Neuronal stem cell (in vitro differentiated cells): ENCODE measurements at regions not wholly inside any gene's neighbourhood (a gene's known extent, or its start where the extent isn't known, plus 50 kb on each side); places are given as distances from the start of the nearest gene placed in this dataset.

Experiments used
- DNase-seq: peaks from one replicate; pipeline ENCODE4 v3.0.0-alpha.2; 2013; ENCODE audit warnings: low spot score
- H2AFZ ChIP-seq: one replicate; pipeline ENCODE4 v1.6.1; 2013; ENCODE audit warnings: mild to moderate bottlenecking, low read length, inconsistent platforms
- H2AK5ac ChIP-seq: 2 replicates; pipeline ENCODE4 v1.6.1; 2013; ENCODE audit warnings: low read depth, mild to moderate bottlenecking, inconsistent platforms, low read length, moderate library complexity, mixed read lengths
- H2BK120ac ChIP-seq: 2 replicates; pipeline ENCODE4 v1.6.1; 2013; ENCODE audit warnings: low read depth, mild to moderate bottlenecking, inconsistent platforms, low read length, moderate library complexity, mixed read lengths
- H2BK12ac ChIP-seq: one replicate; pipeline ENCODE4 v1.6.1; 2013; ENCODE audit warnings: low read length, inconsistent platforms
- H2BK15ac ChIP-seq: 2 replicates; pipeline ENCODE4 v1.6.1; 2013; ENCODE audit warnings: mild to moderate bottlenecking, low read length, inconsistent platforms, mixed read lengths
- H2BK5ac ChIP-seq: one replicate; pipeline ENCODE4 v1.6.1; 2013; ENCODE audit warnings: inconsistent platforms, mild to moderate bottlenecking, low read length, moderate library complexity
- H3K14ac ChIP-seq: one replicate; pipeline ENCODE4 v1.6.1; 2013; ENCODE audit warnings: low read length, inconsistent platforms
- H3K18ac ChIP-seq: 2 replicates; pipeline ENCODE4 v1.6.1; 2013; ENCODE audit warnings: low read length, inconsistent platforms
- H3K23ac ChIP-seq: 2 replicates; pipeline ENCODE4 v1.6.1; 2013; ENCODE audit warnings: low read depth, mild to moderate bottlenecking, mixed read lengths, low read length, inconsistent platforms; ENCODE audit not compliant: poor library complexity
- H3K27ac ChIP-seq: replicated peaks from 3 replicates; pipeline ENCODE4 v1.5.1; 2013; ENCODE audit warnings: low read length, inconsistent platforms
- H3K27me3 ChIP-seq, 3 experiments: 2 replicates each; pipeline ENCODE4 v1.6.1; 2013; ENCODE audit warnings: low read length in 3 of 3, mild to moderate bottlenecking in 2 of 3, inconsistent platforms in 1 of 3, low read depth in 1 of 3, mixed read lengths in 1 of 3, moderate library complexity in 1 of 3; ENCODE audit not compliant: control insufficient read depth in 3 of 3, insufficient read depth in 3 of 3
- H3K36me3 ChIP-seq, 2 donors: replicated peaks in 1 of 2; 2 replicates each; pipeline ENCODE4 v1.6.1; 2013; ENCODE audit warnings: low read length in 2 of 2; ENCODE audit not compliant: control insufficient read depth in 2 of 2, insufficient read depth in 2 of 2
- H3K4ac ChIP-seq: 2 replicates; pipeline ENCODE4 v1.6.1; 2013; ENCODE audit warnings: inconsistent platforms, mild to moderate bottlenecking, low read length, moderate library complexity
- H3K4me1 ChIP-seq, 2 donors: 1 replicate in 1 of 2; 2 replicates in 1 of 2; pipeline ENCODE4 v1.6.1; 2013; ENCODE audit warnings: low read length in 2 of 2, low read depth in 1 of 2; ENCODE audit not compliant: control insufficient read depth in 2 of 2, insufficient read depth in 1 of 2
- H3K4me2 ChIP-seq: one replicate; pipeline ENCODE4 v1.6.1; 2013; ENCODE audit warnings: mild to moderate bottlenecking, low read length, inconsistent platforms; ENCODE audit not compliant: insufficient read depth, poor library complexity, severe bottlenecking
- H3K4me3 ChIP-seq, 2 donors: 2 replicates each; pipeline ENCODE4 v1.5.1; 2013; ENCODE audit warnings: low read length in 2 of 2, mild to moderate bottlenecking in 2 of 2, inconsistent platforms in 1 of 2, moderate library complexity in 1 of 2
- H3K79me1 ChIP-seq: one replicate; pipeline ENCODE4 v1.6.1; 2013; ENCODE audit warnings: low read depth, mild to moderate bottlenecking, inconsistent platforms, low read length, moderate library complexity
- H3K9ac ChIP-seq: one replicate; pipeline ENCODE4 v1.6.1; 2013; ENCODE audit warnings: mild to moderate bottlenecking, low read depth, low read length, inconsistent platforms; ENCODE audit not compliant: poor library complexity
- H3K9me3 ChIP-seq, 2 donors: replicated peaks in 1 of 2; 2 replicates each; pipeline versions ENCODE3 to v1.6.1; 2013; ENCODE audit warnings: low read length in 2 of 2, mild to moderate bottlenecking in 2 of 2, inconsistent platforms in 1 of 2, low read depth in 1 of 2, mixed read lengths in 1 of 2, moderate library complexity in 1 of 2; ENCODE audit not compliant: control insufficient read depth in 2 of 2, insufficient read depth in 1 of 2
- H4K8ac ChIP-seq: one replicate; pipeline ENCODE4 v1.6.1; 2013; ENCODE audit warnings: low read depth, mild to moderate bottlenecking, inconsistent platforms, low read length, moderate library complexity
- H4K91ac ChIP-seq: one replicate; pipeline ENCODE4 v1.6.1; 2013; ENCODE audit warnings: low read length, low read depth, mild to moderate bottlenecking, inconsistent platforms; ENCODE audit not compliant: poor library complexity
- WGBS, 2 donors: extraction: QIAGEN DNeasy Blood & Tissue Kit; methylation state at CpG; one replicate each; pipeline ENCODE4 v1.1.7; 2013; ENCODE audit warnings: missing lambda C conversion rate in 2 of 2, mixed read lengths in 1 of 2; ENCODE audit not compliant: insufficient read length in 2 of 2, insufficient replicate concordance in 1 of 2; ENCODE audit errors: extremely low coverage in 2 of 2; 5-methylcytosine and 5-hydroxymethylcytosine counted together

- Histone ChIP-seq H3K4ac (no peak overlapping the region), H4K91ac (no peak overlapping the region), H3K9ac (no peak overlapping the region), H4K8ac (no peak overlapping the region), H2BK5ac (no peak overlapping the region), H3K27me3 (no peaks in the 10 kb centered on the region), H2BK120ac (no peak overlapping the region), H3K4me2 (no peak overlapping the region), H3K4me1 (no peaks in the 10 kb centered on the region), H3K79me1 (no peaks in the 10 kb centered on the region), H2AK5ac (no peak overlapping the region), H3K36me3 (no peaks in the 10 kb centered on the region), H2AFZ (no peak overlapping the region), H3K9me3 (no peaks in the 10 kb centered on the region), H2BK12ac (no peak overlapping the region), H3K14ac (no peak overlapping the region), H3K27ac (no peak overlapping the region), H2BK15ac (no peak overlapping the region), H3K18ac (no peak overlapping the region), H3K4me3 (no peak overlapping the region), H3K23ac (no peak overlapping the region)
- no CpG with 5 or more reads among the region's 5 CpGs for WGBS, 2 donors
- no peak for DNase-seq
Observed at GRCh38 chr14:34009956-34010355, 59.1 kb upstream of the EGLN3 start.

- no peak overlapping the region for H2AFZ ChIP-seq
- H2AK5ac ChIP-seq = no peak overlapping the region
- no peak for DNase-seq
- H4K91ac ChIP-seq = no peak overlapping the region
- H2BK5ac ChIP-seq = no peak overlapping the region
- no peak overlapping the region for H2BK120ac ChIP-seq
- peaks cover 0 to 4% (median 0%) of the 10 kb centered on the region in 3 experiments for H3K27me3 ChIP-seq
- H3K4ac ChIP-seq = no peak overlapping the region
- no peak overlapping the region for H3K18ac ChIP-seq
- H2BK15ac ChIP-seq = no peak overlapping the region
- H3K36me3 ChIP-seq = no peaks in the 10 kb centered on the region
- no peak overlapping the region for H3K23ac ChIP-seq
- no peak overlapping the region for H3K14ac ChIP-seq
- WGBS, 2 donors = no CpG with 5 or more reads among the region's 3 CpGs
- H3K9ac ChIP-seq = no peak overlapping the region
- H3K9me3 ChIP-seq = no peaks in the 10 kb centered on the region
- no peak overlapping the region for H3K4me3 ChIP-seq
- no peak overlapping the region for H3K4me2 ChIP-seq
- H3K27ac ChIP-seq = no peak overlapping the region
- H2BK12ac ChIP-seq = no peak overlapping the region
- no peaks in the 10 kb centered on the region for H3K79me1 ChIP-seq
- no peak overlapping the region for H4K8ac ChIP-seq
- no peaks in the 10 kb centered on the region for H3K4me1 ChIP-seq
Observed at GRCh38 chr14:34007902-34008301, 57.0 kb upstream of the EGLN3 start.

GRCh38 chr14:34005901-34006300 lies 55.0 kb upstream of the EGLN3 start:
- no peak overlapping the region for H3K4me3 ChIP-seq
- H3K9me3 ChIP-seq = no peaks in the 10 kb centered on the region
- no peak for DNase-seq
- H2AK5ac ChIP-seq = no peak overlapping the region
- no peak overlapping the region for H3K14ac ChIP-seq
- H3K27ac ChIP-seq = no peak overlapping the region
- H2BK5ac ChIP-seq = no peak overlapping the region
- peaks cover 0 to 4% (median 0%) of the 10 kb centered on the region in 3 experiments for H3K27me3 ChIP-seq
- H2BK15ac ChIP-seq = no peak overlapping the region
- H2BK12ac ChIP-seq = no peak overlapping the region
- H3K9ac ChIP-seq = no peak overlapping the region
- no peak overlapping the region for H2AFZ ChIP-seq
- no peak overlapping the region for H3K18ac ChIP-seq
- no peaks in the 10 kb centered on the region for H3K4me1 ChIP-seq
- no peaks in the 10 kb centered on the region for H3K79me1 ChIP-seq
- H3K36me3 ChIP-seq = no peaks in the 10 kb centered on the region
- H3K4ac ChIP-seq = no peak overlapping the region
- no peak overlapping the region for H2BK120ac ChIP-seq
- no peak overlapping the region for H4K8ac ChIP-seq
- no peak overlapping the region for H3K23ac ChIP-seq
- H3K4me2 ChIP-seq = no peak overlapping the region
- no peak overlapping the region for H4K91ac ChIP-seq

GRCh38 chr14:34004881-34005280 lies 54.0 kb upstream of the EGLN3 start:
- Histone ChIP-seq H3K4me1 (no peaks in the 10 kb centered on the region), H2BK12ac (no peak overlapping the region), H2BK15ac (no peak overlapping the region), H4K8ac (no peak overlapping the region), H2AK5ac (no peak overlapping the region), H3K9me3 (no peaks in the 10 kb centered on the region), H3K4me3 (no peak overlapping the region), H3K18ac (no peak overlapping the region), H4K91ac (no peak overlapping the region), H3K27ac (no peak overlapping the region), H3K79me1 (no peaks in the 10 kb centered on the region), H3K14ac (no peak overlapping the region), H3K27me3 (peaks cover 0 to 4% (median 0%) of the 10 kb centered on the region in 3 experiments), H2BK5ac (no peak overlapping the region), H3K4ac (no peak overlapping the region), H3K36me3 (no peaks in the 10 kb centered on the region), H2AFZ (no peak overlapping the region), H2BK120ac (no peak overlapping the region), H3K23ac (no peak overlapping the region), H3K9ac (no peak overlapping the region), H3K4me2 (no peak overlapping the region)
- DNase-seq = no peak
- no CpG with 5 or more reads among the region's 3 CpGs for WGBS, 2 donors
